GM18508 (cell line): ENCODE measurements at regions not wholly inside any gene's neighbourhood (a gene's known extent, or its start where the extent isn't known, plus 50 kb on each side); places are given as distances from the start of the nearest gene placed in this dataset.

Experiments
- ATAC-seq: cut with Tn5 transposase; IDR thresholded peaks from one replicate; pipeline ENCODE4 v1.9.1; 2021; ENCODE audit warnings: moderate number of reproducible peaks; ENCODE audit not compliant: insufficient read depth, unreplicated experiment

DNA sequence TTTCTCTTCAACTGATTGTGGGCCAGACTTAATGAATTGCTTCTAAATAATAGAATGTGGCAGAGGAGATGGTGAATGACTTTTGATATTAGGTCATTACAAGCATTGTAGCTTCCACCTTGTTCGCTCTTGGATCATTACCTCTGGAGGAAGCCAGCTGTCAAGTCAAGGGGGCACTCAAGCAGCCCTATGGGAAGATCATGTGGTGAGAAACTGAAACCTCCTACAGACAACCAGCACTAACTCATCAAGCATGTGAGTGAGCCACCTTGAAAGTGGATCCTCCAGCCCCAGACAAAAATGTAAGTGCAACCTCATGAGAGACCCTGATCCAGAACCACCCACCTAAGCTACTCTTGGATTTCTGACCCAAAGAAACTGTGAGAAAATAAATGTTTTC, 109.8 kb upstream of the TBC1D5 start:
- peak; percentile 90 for ATAC-seq

DNA sequence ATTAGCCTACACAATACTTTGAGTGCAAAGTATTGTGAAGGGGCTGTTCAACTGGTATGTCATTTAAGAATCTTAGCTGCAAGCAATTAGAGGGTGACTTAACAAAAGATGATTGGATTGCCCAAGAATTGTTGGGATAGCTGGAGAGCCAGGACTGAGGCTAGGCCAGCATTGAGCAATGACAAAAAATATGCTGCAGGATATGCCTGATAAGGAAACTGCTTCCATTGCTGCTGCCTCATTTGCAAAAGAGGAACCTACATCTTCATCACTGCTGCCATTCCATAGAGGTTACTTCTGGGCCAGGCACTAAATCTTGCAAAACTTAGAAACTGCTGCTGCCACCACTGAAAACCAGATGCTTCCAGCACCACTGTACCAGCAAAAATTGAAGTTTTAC, 108.0 kb upstream of the TBC1D5 start:
- no peak for ATAC-seq

DNA sequence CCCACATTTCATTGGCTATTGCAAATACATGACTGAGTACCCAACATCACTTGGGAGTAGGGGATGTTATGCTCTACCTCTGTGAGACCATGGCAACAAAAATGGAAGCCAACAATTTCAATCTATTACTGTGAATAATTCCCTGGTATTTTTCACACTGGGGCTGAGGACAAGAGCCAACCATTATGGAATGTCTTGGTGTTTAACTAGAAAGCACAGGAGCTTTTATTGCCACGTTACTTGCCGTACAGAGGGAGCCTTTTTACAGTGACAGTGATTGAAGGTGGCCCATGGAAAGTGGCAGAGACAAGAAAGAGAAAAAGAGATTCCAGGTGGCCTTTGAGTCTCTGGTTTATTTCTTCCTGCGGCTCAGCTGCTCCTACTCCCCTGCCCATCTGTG, 105.7 kb upstream of the TBC1D5 start:
- no peak for ATAC-seq

DNA sequence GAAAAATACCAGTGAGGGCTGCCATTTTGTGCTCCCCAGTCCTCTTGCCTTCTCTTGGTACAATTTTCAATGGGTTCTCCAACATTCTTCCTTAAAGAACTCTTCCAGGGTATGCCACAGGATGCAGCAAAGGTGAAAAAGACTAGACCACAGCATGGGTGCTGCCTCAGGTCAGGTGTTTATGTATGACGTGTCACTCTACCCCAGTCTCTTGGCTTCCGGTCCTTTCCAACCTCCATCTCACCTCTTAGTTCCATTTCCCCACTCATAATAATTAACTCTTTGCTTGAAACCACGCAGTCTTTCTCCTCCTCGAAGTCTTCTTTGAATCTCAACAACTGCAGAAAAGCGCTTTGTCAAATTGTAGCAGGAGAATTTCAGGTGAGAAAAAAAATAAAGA, 104.7 kb upstream of the TBC1D5 start:
- ATAC-seq: no peak

DNA sequence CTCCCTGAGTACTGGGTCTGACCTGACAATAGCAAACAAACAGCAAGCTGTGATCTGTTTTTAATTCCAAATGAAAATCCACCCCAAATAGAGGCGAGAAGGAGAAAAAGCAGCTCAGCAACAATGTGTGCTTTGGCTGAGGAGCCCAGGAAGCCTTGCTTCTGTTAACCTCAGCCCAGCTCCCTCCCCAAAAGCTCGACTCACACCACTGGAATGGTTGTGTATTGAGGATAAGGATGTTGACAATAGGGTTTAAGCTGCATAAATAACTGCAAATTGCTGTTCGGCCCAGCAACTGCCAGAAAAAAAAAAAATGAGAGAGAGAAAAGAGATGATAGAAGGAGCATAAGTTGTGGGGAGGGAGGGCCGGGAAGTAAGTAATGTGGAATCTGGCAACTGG, 104.0 kb upstream of the TBC1D5 start:
- no peak for ATAC-seq

DNA sequence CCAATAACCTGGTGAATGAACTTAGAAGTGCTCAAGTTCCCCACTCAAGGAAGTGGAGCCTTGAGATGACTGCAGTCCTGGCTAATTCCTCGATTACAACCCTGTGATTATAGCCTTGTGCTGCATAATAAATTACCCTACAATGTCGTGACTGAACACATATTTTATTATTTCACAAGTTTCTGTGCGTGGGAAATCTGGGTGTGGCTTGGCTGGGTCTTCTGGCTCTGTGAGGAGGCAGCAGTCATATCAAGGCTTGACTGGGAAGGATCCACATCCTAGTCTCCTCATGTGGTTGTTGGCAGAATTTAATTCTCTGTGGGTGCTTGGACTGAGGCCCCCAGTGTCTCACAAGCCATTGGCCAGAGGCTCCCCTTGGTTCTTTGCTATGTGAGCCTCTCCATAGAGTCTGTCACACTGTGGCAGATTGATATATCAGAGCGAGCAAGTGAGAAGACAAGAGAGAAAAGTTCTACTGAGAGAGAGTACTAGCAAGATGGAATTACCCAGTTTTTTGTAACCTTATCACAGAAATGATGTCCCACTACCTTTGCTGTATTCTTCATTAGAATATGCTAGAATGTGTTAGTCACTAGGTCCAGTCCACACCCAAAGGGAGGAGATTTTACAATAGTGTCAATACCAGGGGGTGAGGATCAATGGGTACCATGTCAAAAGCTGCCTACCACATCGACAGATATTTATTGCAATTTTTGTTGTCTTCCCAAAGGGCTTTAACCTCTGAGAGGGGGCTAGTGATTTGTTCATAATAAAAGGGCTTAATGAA, 102.8 kb upstream of the TBC1D5 start:
- ATAC-seq: no peak

DNA sequence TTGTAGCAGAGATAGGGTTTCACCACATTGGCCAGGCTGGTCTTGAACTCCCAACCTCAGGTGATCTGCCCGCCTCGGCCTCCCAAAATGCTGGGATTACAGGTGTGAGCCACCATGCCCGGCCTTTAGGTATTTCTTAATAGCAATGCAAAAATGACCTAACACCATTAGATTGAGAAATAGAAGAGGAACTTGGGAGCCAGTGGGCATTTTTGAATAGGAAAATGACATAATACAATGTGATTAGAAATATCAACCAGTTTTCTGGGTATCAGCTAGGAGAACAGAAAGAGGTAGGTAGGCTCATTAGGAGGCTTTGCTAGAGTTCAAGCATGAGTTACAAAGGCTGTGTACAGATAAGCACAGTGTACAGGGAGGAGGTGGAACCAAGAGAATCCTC, 101.8 kb upstream of the TBC1D5 start:
- no peak for ATAC-seq

DNA sequence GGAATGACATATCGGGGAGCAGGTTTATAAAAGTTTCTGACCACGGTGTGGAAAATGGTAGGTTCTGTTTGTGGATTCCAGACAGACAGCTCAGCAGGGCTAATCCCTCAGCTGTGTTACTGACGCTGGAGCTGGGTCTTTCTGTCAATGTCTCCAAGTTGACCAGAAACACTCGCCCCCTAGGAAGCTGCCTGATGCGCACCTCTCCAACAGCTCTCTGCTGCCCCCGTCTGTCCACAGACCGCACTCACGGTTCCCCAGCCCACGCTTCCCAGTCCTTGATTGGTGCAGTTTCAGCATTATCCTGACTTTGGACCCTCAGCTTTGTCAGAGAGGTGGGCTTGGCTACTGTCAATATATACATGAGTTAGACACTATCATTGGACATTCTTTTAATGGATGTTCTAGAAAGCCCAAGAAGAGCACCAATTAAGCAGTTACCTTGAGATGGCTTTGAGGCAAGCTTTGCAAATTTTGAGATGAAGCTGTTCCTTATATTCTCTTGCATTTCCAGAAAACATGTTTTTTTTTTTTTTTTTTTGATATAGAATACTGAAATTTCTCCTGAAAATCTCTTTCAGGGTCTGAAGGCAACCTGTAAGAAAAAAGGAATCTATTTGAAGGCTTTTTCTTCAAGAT, 98.9 kb upstream of the TBC1D5 start:
- ATAC-seq: no peak

DNA sequence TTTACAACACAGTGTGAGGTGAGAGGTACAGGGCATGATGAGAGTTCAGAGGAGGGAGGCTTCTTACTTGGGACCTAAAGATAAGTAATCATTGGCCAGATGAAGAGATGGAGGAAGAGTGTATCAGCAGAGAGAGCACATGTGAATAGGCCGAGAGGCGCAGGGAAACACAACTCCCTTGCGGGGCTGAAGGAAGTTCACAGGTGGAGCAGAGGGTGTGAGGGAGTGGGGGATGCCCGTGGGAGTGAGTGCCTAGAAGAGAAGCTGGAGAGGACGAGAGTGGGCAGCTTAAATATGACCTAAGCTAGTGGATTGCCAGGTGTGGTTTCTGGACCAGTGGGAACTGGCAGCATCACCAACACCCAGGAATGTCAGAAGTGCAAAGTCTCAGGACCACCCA, 98.2 kb upstream of the TBC1D5 start:
- no peak for ATAC-seq

DNA sequence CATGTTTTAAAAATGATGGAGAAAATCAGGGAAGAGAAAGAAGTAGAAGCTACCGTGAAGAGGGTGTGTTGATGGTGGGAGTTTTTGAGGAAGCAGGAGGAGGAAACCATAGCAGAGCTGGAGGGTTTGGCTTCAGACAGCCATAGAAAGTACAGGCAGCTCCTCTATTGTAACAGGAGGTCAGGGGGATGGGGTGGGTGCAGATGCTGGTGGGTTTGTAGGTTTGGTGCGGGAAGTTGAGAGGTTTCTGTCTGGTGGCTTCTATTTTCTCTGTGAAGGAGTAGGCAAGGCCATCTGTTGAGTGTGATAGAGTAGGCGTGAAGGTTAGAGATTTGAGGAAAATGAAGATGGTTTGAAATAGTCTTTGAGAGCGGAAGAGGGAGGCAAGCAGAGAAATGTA, 97.7 kb upstream of the TBC1D5 start:
- no peak for ATAC-seq

DNA sequence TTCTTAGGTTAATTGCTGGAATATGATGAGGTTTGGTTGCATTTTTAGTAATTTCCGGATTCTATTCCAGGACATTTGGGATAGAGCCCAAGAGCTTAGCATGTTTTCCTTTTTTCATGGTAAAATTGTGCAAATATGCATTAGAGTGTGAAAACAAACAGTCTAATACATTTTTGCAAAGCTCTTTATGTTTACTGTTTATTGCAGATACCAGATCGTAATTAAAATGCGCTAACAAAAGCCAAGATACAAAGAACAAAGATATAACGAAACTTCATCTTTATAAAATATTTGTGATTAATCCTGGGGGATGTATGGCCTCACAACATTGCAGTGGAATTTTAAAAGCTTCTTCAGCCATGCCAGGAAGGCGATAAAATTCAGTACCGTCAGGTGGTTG, 94.5 kb upstream of the TBC1D5 start:
- no peak for ATAC-seq

DNA sequence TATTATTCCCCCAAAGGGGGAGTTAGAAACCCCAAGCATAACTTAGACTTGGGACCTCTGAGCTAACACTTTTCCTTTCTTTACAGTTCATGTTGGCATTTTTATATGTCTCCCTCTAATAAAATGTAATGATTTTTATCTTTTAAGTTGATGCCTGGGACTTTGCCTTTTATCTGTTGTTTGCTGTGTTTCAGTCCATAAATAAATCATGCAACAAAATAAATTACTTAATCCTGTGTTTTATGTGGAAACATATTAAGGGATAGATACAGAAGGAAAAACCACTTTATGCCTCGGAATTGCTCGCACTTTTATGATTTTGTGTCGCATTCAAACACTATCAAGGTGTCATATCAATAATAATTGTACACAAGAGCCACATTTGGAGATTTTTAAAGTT, 93.7 kb upstream of the TBC1D5 start:
- no peak for ATAC-seq

DNA sequence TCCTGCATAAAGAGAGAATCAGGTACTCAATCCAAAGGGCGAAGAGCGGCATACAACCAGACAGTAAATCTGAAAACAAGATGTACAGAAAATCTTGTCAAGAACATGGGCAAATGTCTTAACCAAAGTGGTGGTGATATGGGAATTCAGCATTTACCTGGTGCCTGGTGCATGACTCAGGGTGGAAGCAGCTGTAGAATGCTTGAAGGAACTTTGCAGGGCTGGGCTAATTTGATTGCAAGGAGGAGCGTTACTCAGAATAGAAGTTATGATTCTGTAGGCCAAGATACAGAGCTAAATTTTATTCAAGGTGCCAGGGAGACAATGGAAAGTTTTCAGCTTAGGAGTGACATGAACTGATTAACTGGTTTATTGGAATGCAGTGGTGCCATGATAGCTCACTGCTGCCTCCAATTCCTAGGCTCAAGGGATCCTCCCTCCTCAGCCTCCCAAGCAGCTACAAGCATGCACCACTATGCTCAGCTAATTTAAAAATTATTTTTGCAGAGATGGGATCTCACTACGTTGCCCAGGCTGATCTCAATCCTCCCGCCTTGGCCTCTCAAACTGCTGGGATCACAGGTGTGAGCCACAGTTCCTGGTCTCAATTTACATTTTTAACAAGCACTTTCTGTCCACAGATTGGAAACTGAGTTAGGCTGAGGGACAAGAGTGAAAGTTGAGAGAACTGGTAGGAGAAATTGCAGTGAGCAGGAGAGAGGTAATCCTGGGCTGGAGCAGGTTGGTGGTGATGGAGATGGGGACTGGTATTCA, 91.5 kb upstream of the TBC1D5 start:
- ATAC-seq: no peak

DNA sequence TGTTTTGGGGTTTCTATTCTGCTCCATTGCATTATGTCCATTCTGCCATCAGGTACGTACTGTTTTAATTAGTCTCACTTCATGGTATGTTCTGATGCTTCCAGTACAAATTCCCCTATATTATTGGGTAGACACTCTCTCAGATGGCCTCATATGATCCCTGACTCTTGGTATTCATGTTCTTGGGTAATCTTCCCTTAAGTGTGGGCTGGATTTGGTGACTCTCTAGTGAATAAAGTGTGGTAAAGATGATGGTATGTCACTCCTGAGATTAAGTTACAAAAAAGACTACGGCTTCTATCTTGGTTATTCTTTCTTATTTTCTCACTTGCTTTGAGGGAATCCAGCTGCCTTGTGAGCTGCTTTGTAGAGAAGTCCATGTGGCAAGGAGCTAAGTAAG, 89.6 kb upstream of the TBC1D5 start:
- ATAC-seq: no peak

DNA sequence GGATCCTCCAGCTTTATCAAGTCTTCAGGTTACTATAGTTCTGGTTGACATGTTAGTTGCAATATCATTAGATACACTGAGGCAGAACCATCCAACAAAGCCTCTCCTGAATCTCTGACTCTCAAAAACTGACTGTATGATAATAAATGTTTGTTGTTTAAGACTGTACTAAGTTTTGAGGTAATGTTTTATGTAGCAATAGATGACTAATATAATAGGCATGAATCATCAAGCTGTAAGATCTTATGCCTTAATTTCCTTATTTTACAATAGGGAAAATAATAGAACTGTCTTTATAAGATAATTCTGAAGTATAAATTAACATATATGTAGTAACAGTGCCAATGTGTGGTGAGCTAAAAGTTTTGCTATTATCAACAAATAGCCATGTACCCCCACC, 88.9 kb upstream of the TBC1D5 start:
- no peak for ATAC-seq

DNA sequence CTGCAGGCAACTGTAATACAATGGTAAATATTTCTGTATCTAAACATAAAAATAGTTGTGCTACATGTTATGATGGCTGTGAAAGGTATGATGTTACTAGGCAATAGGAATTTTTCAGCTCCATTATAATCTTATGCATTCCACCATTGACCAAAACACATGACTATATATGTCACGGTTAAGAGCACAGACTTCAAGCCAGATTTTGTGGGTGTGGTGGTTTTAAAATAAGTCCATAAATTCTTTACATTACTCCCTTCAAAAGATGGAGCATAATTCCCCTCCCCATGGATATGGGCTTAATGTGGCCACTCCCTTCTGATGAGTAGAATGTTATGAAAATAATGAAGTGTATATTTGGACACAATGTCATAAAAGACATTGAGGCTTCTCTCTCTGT, 88.4 kb upstream of the TBC1D5 start:
- no peak for ATAC-seq

DNA sequence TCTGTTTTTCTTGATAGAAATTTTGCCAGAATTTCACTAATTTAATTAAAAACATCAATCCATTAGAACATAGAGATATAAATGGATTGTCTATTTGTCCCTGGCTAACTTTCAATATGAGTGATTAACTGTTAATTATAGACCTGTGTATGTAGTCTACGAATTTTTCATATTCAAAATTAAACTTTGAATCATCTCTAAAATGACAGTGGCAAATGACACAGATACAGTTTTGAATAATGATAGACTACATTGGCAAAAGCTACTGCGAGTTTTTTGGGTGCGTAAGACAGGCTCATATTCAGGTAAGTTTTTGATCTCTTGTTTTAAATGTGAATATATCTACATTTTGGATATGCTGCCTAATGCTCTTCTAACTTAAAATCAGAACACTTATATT, 86.0 kb upstream of the TBC1D5 start:
- no peak for ATAC-seq

DNA sequence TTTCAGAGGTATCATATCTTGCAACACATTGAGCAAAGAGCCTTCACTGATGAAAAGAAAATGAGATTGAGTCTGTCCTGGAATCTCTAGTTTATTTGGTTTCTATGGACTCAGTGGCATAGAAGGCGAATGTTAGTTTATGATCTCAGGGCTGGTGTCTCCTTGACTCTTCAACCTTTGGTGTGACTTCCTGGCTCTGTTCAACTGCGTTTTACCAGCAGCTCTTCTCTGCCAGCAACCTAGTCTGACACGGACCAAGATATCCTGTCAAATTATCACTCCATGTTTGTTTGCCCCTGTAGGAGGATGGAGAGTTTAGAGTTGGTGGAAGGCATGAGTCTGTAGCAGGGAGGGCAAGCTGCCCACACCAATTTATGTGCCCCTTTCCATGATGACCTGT, 82.9 kb upstream of the TBC1D5 start:
- ATAC-seq: no peak

DNA sequence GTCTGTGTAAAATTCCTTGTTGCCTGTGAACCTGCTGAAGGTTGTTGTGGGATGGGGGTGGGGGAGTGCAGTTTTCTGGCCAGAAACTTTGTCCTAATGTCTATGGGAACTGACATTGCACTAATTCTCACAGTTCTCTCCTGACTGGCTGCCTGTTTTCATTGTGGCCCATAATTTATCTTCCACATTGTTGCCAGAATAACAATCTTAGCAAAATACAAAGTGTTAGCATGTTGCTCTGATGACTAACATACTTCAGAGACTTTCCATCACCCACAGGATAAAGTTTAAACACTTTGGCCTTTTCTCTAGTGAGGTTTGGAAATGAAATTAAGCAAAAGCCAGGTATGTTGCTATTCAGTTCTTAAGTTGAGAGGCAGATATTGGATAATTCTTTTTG, 81.4 kb upstream of the TBC1D5 start:
- ATAC-seq: no peak

DNA sequence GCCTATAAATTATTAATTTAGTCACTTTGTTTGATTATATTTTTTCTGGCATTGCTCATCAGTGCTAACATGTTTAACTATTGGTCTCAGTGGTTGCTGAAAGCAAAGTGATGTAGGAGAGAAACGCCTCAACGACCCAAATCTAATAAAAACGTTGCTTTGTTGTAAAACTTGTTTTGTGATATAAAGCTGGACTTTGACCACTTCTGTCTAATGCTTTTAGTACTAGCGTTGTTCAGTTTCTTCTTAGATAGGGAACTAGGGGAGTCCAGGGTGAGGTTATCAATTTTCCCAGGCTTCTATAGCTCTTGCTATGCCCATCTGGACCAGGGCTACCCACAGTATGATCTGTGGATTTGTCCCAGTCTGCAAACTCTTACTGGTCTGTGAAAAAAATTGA, 80.6 kb upstream of the TBC1D5 start:
- ATAC-seq: no peak

DNA sequence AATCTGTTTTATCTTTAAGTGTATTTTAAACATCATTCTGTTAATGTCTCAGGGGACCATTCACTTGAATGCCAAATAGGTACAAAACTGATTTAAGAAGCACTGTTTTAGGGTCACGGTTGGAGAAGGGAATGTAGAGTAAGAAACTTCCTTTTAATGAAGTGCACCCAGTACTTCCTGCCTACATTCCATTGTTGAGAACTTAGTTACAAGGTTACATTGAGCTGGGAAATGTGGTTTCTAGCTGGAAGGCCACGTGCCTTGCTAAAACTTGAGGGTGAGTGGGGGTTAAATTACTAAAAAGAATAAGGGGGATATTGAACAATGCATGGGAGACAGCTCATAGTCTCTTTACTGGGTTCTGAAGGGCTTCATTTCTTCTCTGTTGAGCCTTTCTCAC, 78.3 kb upstream of the TBC1D5 start:
- ATAC-seq: no peak

DNA sequence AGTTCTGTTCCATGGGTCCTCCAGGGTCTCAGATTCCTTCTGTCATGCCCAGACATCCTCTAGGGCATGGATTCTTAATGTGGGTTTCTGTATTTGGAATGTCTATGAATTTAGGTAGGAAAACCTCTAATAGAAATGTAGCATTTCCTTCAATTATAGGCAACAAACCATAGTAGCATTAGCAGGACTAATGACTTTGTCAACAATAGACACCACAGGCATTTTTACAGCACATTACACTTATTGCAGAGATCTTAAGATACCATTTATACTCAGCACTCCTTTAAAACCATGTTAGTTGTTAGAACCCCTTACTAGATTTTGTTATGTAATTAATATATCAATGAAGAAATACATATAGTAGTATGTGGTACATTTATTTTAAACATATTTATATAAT, 77.8 kb upstream of the TBC1D5 start:
- no peak for ATAC-seq
